GM21723 (cell line): ENCODE measurements at regions not wholly inside any gene's neighbourhood (a gene's known extent, or its start where the extent isn't known, plus 50 kb on each side); places are given as distances from the start of the nearest gene placed in this dataset.

Source experiments
- ATAC-seq: cut with Tn5 transposase; IDR thresholded peaks from one replicate; pipeline ENCODE4 v1.9.1; 2021; ENCODE audit warnings: mild to moderate bottlenecking, moderate library complexity; ENCODE audit not compliant: unreplicated experiment

DNA sequence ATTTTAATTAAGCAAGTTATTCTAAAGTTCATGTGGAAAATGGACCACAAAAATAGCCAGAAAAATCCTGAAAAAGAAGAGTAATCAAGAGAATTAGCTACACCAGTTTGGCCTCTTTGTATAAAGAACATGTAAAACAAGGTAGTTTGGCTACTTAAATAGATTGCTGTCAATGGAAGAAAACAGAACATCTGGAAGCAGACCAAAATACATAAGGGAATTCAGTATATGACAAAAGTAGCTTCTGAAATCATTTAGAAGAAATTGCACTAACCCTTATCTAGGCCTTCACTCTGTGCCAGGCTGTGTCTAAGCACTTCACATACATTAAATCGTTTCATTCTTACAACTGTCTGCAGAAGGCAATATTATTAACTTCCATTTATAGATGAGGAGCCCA, 156.6 kb downstream of the PRDM6 start:
- ATAC-seq, result no peak

DNA sequence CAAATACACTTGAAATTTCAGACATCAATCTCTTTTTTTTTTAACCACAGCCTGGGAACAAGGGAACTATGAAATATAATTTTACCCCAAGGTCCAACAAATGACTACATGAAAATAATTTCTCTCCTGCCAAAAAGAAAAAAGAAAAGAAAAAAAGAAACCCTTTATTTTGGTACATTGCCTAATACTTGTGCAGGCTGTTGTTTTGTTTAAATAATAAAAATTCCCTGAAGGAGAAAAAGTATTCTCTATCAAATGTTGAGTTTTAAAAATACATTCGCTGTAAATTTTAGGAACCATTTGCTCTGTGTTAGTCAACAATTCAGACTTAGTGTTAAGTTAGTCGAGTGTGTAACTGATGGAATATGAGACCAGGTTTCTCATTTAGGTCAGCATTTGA, 155.4 kb downstream of the PRDM6 start:
- no peak for ATAC-seq
